ENCODE measurements at regions not wholly inside any gene's neighbourhood (a gene's known extent, or its start where the extent isn't known, plus 50 kb on each side); places are given as distances from the start of the nearest gene placed in this dataset.
A peak's percentile ranks its signal among the peaks of the same experiment; 100 is the strongest.

- DNase-seq (ENCODE audit: low spot score) = no peak
- Histone ChIP-seq H3K9ac (ENCODE audit: low read depth in 1 of 2, low read length in 2 of 2) (no peak overlapping the region), H3K4me3 (ENCODE audit: low read depth in 1 of 3, low read length in 3 of 3) (no peak overlapping the region), H3K27ac (ENCODE audit: low read depth in 1 of 2, low read length in 2 of 2) (no peak overlapping the region), H3K27me3 (ENCODE audit: control insufficient read depth in 4 of 4, insufficient read depth in 4 of 4, low read length in 3 of 4) (no peaks in the 10 kb centered on the region), H3K36me3 (ENCODE audit: control insufficient read depth in 4 of 4, insufficient read depth in 3 of 4, low read depth in 1 of 4, low read length in 3 of 4) (no peaks in the 10 kb centered on the region), H3K4me1 (ENCODE audit: control insufficient read depth in 4 of 4, insufficient read depth in 4 of 4, low read length in 3 of 4) (peaks cover 0 to 6% (median 0%) of the 10 kb centered on the region in 4 donors), H3K9me3 (ENCODE audit: control insufficient read depth in 4 of 4, low read length in 3 of 4) (no peaks in the 10 kb centered on the region)
- 24% methylated on average over 7 of the region's 7 CpGs for WGBS
- TF ChIP-seq ZBTB33 (IDR thresholded peaks at IDR 0.05) = no peak
- TF ChIP-seq NR2F2 (IDR thresholded peaks at IDR 0.05) = peak; percentile 75
- TF ChIP-seq YY1 (IDR thresholded peaks at IDR 0.05) = no peak
- no peak for TF ChIP-seq TAF1 (conservative IDR thresholded peaks at IDR 0.05)
- peak; percentile 17 to 31 for TF ChIP-seq RXRA (IDR thresholded peaks at IDR 0.05)
- TF ChIP-seq JUND (IDR thresholded peaks at IDR 0.05) = no peak
- no peak for TF ChIP-seq GABPA (IDR thresholded peaks at IDR 0.05 in 1 of 2, conservative IDR thresholded peaks at IDR 0.05 in 1 of 2)
- no peak for TF ChIP-seq FOXA2 (IDR thresholded peaks at IDR 0.05)
- TF ChIP-seq EGR1 (IDR thresholded peaks at IDR 0.05; ENCODE audit: low read depth in 2 of 2) = no peak
- TF ChIP-seq ATF3 (IDR thresholded peaks at IDR 0.05) = no peak
- TF ChIP-seq SP1 (IDR thresholded peaks at IDR 0.05) = no peak
- TF ChIP-seq FOXA1 (IDR thresholded peaks at IDR 0.05) = no peak
- peak in 1 of 2 donors; percentile 27 for TF ChIP-seq HNF4A (conservative IDR thresholded peaks at IDR 0.05)
- no peak for TF ChIP-seq MAX (IDR thresholded peaks at IDR 0.05)
These were observed 126.7 kb upstream of the SHB start for GRCh38 chr9:38195737-38196161.

GRCh38 chr9:38194870-38195269 is 125.8 kb upstream of the SHB start:
- no peak overlapping the region for H3K27ac ChIP-seq (ENCODE audit: low read depth in 1 of 2, low read length in 2 of 2)
- 92% methylated on average over 4 of the region's 4 CpGs for WGBS
- no peaks in the 10 kb centered on the region for H3K27me3 ChIP-seq (ENCODE audit: control insufficient read depth in 4 of 4, insufficient read depth in 4 of 4, low read length in 3 of 4)

GRCh38 chr9:38192731-38193265 is 123.8 kb upstream of the SHB start:
- Histone ChIP-seq H3K9ac (ENCODE audit: low read depth in 1 of 2, low read length in 2 of 2) (no peak overlapping the region), H3K27me3 (ENCODE audit: control insufficient read depth in 4 of 4, insufficient read depth in 4 of 4, low read length in 3 of 4) (no peaks in the 10 kb centered on the region), H3K27ac (ENCODE audit: low read depth in 1 of 2, low read length in 2 of 2) (no peak overlapping the region), H3K4me3 (ENCODE audit: low read depth in 1 of 3, low read length in 3 of 3) (no peak overlapping the region), H3K36me3 (ENCODE audit: control insufficient read depth in 4 of 4, insufficient read depth in 3 of 4, low read depth in 1 of 4, low read length in 3 of 4) (no peaks in the 10 kb centered on the region), H3K9me3 (ENCODE audit: control insufficient read depth in 4 of 4, low read length in 3 of 4) (no peaks in the 10 kb centered on the region), H3K4me1 (ENCODE audit: control insufficient read depth in 4 of 4, insufficient read depth in 4 of 4, low read length in 3 of 4) (peaks cover 0 to 6% (median 0%) of the 10 kb centered on the region in 4 donors)
- TF ChIP-seq JUND (IDR thresholded peaks at IDR 0.05) = no peak
- TF ChIP-seq MAX (IDR thresholded peaks at IDR 0.05) = no peak
- TF ChIP-seq GABPA (IDR thresholded peaks at IDR 0.05 in 1 of 2, conservative IDR thresholded peaks at IDR 0.05 in 1 of 2) = no peak
- DNase-seq (ENCODE audit: low spot score) = no peak
- WGBS = 71% methylated on average over 4 of the region's 4 CpGs

More at GRCh38 chr9:38194870-38195269, 125.8 kb upstream of the SHB start:
- DNase-seq (ENCODE audit: low spot score) = no peak
- TF ChIP-seq HNF4A (conservative IDR thresholded peaks at IDR 0.05) = no peak
- Histone ChIP-seq H3K4me3 (ENCODE audit: low read depth in 1 of 3, low read length in 3 of 3) (no peak overlapping the region), H3K36me3 (ENCODE audit: control insufficient read depth in 4 of 4, insufficient read depth in 3 of 4, low read depth in 1 of 4, low read length in 3 of 4) (no peaks in the 10 kb centered on the region), H3K9ac (ENCODE audit: low read depth in 1 of 2, low read length in 2 of 2) (no peak overlapping the region), H3K4me1 (ENCODE audit: control insufficient read depth in 4 of 4, insufficient read depth in 4 of 4, low read length in 3 of 4) (peaks cover 0 to 6% (median 0%) of the 10 kb centered on the region in 4 donors), H3K9me3 (ENCODE audit: control insufficient read depth in 4 of 4, low read length in 3 of 4) (no peaks in the 10 kb centered on the region)

Data from liver (tissue), 7 donors.